SU-DHL-6 (cell line): ENCODE measurements at regions not wholly inside any gene's neighbourhood (a gene's known extent, or its start where the extent isn't known, plus 50 kb on each side); places are given as distances from the start of the nearest gene placed in this dataset.

Source experiments
- EZH2phosphoT487 ChIP-seq: fragments of 200-600 bp; sonication (generic), shearing (Covaris generic); conservative IDR thresholded peaks from 2 replicates; pipeline ENCODE4 v1.6.1; 2018; ENCODE audit warnings: mild to moderate bottlenecking, antibody characterized with exemption, low read length, moderate library complexity, mixed read lengths
- TF ChIP-seq, protein P1 (sequence below): fragments of 200-600 bp; sonication (generic); IDR thresholded peaks from one replicate; pipeline ENCODE4 v1.5.1; 2017; ENCODE audit warnings: antibody characterized with exemption, mild to moderate bottlenecking, low read length, moderate library complexity; ENCODE audit not compliant: insufficient read depth, poor library complexity, severe bottlenecking

DNA sequence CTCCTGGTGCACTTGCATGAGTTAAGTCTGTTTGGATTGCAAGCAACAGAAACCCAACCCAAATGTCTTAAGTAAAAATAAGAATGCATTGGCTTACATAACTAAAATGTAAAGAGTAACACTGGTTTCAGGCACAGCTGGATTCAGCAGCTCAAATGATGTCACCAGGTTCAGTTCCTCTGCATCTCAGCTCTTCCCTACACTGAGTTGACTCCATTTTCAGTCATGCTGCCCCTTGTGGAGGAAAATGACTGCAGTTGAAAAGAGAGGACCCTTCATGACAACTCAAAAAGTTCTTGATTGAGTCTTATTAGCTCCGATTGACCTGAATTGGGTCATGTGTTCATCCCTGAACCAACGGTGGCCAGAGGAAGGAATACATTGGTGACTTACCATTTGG lies 138.5 kb upstream of the ABI3BP start:
- TF ChIP-seq, protein P1, sequence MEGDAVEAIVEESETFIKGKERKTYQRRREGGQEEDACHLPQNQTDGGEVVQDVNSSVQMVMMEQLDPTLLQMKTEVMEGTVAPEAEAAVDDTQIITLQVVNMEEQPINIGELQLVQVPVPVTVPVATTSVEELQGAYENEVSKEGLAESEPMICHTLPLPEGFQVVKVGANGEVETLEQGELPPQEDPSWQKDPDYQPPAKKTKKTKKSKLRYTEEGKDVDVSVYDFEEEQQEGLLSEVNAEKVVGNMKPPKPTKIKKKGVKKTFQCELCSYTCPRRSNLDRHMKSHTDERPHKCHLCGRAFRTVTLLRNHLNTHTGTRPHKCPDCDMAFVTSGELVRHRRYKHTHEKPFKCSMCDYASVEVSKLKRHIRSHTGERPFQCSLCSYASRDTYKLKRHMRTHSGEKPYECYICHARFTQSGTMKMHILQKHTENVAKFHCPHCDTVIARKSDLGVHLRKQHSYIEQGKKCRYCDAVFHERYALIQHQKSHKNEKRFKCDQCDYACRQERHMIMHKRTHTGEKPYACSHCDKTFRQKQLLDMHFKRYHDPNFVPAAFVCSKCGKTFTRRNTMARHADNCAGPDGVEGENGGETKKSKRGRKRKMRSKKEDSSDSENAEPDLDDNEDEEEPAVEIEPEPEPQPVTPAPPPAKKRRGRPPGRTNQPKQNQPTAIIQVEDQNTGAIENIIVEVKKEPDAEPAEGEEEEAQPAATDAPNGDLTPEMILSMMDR: no peak
- TF ChIP-seq EZH2phosphoT487: no peak
